DMS153 treated with DMSO at 0.1 percent for 48 hours (cell line): ENCODE measurements at regions not wholly inside any gene's neighbourhood (a gene's known extent, or its start where the extent isn't known, plus 50 kb on each side); places are given as distances from the start of the nearest gene placed in this dataset.

ENCODE experiments used
- DNase-seq: peaks from one replicate; lab custom pipeline; 2025; ENCODE audit not compliant: unreplicated experiment; lab: John Stamatoyannopoulos, UW

GRCh38 chr3:46091741-46092701 lies 64.7 kb upstream of the XCR1 start:
- no peak for DNase-seq

GRCh38 chr3:46091046-46091445 lies 63.8 kb upstream of the XCR1 start:
- DNase-seq = no peak

- DNase-seq = no peak
Observed at GRCh38 chr3:46090161-46090591, 62.9 kb upstream of the XCR1 start.

DNA sequence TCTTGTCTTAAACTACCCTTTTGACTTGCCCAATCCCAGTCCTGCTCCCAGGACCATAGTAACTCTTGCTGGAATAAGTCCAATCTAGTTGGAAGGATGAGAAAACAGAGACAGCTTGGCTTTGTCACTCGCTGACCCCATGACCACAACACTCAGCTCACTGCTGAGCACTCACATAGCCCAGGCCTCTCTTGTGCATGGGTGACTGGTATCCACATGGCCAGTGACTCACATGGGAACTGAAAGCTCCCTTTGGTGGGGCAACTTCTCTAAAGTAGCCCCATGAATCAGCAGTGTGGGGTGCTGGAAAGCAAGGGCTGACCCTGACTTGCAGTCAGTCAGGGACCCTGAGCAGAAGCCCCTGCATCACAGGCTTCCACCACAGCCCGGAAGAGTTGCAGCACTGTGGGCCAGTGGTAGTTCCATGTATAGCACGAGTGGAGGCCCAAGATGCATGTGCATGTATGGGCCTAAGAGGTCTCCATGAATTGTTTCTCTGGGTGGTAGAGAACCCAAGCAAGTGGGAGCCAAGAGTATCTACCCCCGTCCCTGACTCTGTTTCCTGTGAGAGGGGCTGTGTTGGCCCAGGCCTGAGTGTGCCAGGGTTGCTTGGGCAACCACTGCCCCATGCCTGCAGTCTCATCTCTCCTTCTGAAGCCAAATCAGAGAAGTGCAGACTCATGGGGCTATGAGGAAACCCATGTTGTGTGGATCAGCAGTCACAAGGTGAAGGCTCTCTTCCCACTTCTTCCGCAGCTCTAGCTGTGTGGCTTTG lies 62.1 kb upstream of the XCR1 start:
- DNase-seq = no peak

- DNase-seq = no peak
Observed at GRCh38 chr3:46087871-46088270, 60.6 kb upstream of the XCR1 start.

GRCh38 chr3:46086986-46087385 lies 59.7 kb upstream of the XCR1 start:
- no peak for DNase-seq

DNA sequence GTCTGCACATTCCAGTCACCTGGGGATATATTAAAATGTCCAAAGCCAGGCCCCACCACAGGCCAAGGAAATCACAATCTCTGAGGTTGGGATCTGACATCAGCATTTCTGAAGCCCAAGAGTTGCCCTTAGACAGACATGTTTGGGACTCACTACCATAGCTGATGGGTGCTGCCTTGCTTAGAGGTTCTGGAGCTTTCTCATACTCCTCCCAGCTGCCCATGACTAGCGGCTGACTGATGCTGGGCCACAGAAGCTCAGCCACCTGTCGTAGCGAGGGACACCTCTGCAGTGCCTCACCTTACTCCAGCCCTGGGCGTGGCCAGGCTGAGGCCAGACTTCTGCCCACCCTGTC lies 58.8 kb upstream of the XCR1 start:
- no peak for DNase-seq

DNA sequence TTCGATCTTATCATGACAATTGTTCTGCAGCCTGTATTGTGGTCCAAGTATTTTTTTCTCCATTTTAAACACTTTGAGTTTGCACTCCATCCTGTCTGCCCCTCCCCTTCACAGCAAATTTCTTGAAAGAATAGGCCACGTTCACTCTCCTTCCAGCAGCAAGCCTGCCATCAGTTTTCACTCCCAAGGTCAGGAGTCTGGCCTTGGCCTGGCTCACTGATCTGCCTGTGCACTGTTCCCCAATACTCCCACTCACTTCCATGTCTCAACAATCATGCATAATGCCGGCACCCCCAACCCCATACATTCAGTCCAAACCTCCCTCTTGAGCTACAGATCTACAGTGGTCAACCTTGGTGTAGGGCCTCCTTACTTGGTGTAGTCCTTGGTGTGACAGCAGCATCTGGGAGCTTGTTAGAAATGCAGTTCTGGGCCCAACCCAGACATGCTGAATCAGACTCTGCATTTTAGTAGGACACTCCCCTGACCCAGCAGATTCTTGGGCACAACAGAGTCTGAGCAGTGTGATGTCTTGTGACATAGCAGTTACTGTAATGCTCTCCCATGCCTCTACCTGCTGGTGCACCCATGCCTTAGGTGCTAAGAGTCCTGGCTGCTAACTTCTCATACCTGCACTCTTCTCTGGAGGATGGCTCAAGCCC lies 58.3 kb upstream of the XCR1 start:
- no peak for DNase-seq

DNA sequence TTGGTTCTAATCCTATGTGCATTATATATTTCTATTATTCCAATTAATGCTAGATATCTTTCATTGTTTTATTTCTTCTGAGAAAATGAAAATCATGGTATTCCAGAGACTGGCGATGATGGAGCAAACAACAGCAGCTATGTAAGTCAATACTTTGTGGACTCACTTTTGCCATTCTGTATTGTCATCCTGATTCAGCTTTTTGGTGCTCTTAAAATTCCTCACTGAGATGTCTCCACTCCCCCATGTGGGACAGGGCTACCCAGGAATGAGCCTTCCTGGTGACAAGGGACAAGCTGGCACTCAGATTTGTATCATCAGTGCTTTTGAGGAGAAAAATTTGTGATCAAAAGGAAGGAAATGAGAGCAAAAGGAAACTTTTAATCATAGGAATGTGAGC lies 56.7 kb upstream of the XCR1 start:
- DNase-seq = no peak

DNA sequence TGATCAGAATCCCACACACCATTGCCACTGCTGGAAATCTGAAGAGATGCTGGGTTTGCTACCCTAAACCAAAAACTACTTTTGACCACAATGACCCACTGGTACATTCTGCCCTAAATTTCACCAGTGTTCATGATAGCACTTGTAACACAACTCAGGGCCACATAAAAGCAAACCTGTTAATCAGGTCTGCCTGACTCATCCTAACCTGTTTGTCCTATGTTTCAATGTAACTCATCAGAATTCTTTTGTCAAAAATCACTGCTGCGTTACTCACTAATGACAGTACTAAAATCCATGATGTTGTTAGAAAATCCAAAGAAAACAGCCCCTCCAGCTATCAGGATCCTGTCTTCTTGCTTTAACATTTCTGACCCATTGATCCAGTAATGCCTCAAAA lies 55.6 kb upstream of the XCR1 start:
- DNase-seq = no peak

- no peak for DNase-seq
Observed at GRCh38 chr3:46082021-46082420, 54.7 kb upstream of the XCR1 start.

- no peak for DNase-seq
Observed at GRCh38 chr3:46080969-46081345, 53.7 kb upstream of the XCR1 start.

DNA sequence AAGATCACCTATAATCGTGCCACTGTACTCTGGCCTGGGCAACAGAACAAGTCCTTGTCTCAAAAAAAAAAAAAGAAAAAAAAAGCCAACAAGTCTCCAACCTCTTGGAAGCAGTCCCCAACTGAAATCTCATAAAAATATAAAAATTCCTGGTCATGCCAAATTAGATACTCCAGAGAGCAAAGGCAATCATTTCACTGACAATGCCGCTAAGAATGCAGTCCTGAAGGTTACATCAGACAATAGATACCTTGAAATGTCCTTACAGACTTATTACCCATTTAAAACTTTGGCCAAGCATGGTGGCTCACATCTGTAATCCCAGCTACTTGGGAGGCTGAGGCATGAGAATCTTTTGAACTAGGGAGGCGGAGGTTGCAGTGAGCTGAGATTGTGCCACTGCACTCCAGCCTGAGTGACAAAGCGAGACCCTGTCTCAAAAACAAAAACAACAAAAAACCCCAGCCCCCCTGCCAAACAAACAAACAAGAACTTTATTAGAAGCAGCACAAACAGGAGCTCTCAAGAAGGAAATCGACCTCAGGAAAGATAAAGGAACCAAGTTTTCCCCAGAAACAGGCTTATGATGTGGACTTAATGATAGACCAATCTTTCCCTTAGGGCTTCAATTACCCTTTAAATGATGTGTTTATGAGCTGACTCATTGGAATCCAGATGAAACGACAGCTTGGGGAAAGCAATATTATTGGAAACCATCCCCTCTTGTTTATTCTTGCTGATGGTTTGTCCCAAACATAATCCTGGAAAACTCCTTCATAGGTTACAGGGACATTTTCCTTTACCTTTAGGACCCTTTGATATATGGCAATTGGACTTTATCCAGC lies 53.1 kb upstream of the XCR1 start:
- DNase-seq = no peak

DNA sequence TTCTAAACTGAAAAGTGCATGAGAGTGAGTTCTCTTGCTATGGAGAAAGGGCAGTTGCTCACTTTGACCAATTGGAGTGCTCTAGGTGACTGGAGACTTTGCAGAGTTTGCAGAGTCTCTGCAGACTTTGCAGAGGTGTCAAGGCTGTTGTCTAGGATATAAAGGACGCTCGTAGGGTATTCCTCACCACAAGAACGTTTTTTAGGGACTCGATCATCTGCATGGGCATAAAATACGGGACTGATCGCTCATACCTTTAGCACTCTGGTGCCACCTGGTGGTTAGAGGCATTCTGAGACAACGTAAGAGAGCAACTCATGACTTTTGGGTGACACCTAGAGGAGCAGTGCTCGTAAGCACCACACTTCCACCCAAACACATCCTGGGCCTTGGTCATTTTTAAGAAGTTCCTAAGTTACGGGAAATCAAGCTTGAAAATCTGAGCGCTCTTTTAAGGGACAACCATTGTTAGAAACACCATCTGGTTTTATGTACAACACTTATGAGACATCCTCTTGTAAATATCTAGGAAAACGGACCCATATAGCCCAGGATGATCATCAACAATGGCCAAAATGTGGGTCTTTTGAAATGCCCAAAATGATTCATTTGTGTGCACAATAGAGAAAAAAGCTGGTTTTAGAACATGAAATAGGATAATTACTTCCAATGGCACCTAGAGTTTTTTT lies 51.6 kb upstream of the XCR1 start:
- DNase-seq = peak; percentile 24
